ENCODE measurements at regions not wholly inside any gene's neighbourhood (a gene's known extent, or its start where the extent isn't known, plus 50 kb on each side); places are given as distances from the start of the nearest gene placed in this dataset.

- no peak for TF ChIP-seq ZBED4 (CRISPR knock-in tag; IDR thresholded peaks at IDR 0.05; ENCODE audit: borderline replicate concordance)
- no peak for TF ChIP-seq IRX3 (CRISPR knock-in tag; IDR thresholded peaks at IDR 0.05; ENCODE audit: borderline replicate concordance, low read depth)
- TF ChIP-seq ZNF33A (CRISPR knock-in tag; IDR thresholded peaks at IDR 0.05; ENCODE audit: borderline replicate concordance) = no peak
- TF ChIP-seq ZNF883 (CRISPR knock-in tag; IDR thresholded peaks at IDR 0.05; ENCODE audit: not compliant biosample characterization) = no peak
- TF ChIP-seq EP300 (IDR thresholded peaks at IDR 0.05; ENCODE audit: low read depth in 2 of 2, low read length in 2 of 2) = peak in 1 of 2 experiments; percentile 72; a peak in 1 of 4 replicates
- no peak for TF ChIP-seq EP300 (CRISPR knock-in tag; IDR thresholded peaks at IDR 0.05; ENCODE audit: borderline replicate concordance)
- no peak for TF ChIP-seq ZNF460 (CRISPR knock-in tag; IDR thresholded peaks at IDR 0.05; ENCODE audit: borderline replicate concordance)
- TF ChIP-seq DNMT1 (CRISPR knock-in tag; IDR thresholded peaks at IDR 0.05) = no peak
- no peak for TF ChIP-seq RBM22 (optimal IDR thresholded peaks at IDR 0.05; ENCODE audit: low read length)
- peak; percentile 47; the same call in 1 of the 2 replicates for TF ChIP-seq PPARG (CRISPR knock-in tag; conservative IDR thresholded peaks at IDR 0.05)
- no peak for TF ChIP-seq ZNF431 (CRISPR knock-in tag; IDR thresholded peaks at IDR 0.05; ENCODE audit: borderline replicate concordance, low read depth)
- TF ChIP-seq ZBTB10 (CRISPR knock-in tag; IDR thresholded peaks at IDR 0.05; ENCODE audit: borderline replicate concordance) = no peak
- TF ChIP-seq ZNF615 (CRISPR knock-in tag; IDR thresholded peaks at IDR 0.05; ENCODE audit: borderline replicate concordance) = no peak
- TF ChIP-seq CREM (IDR thresholded peaks at IDR 0.05) = peak; percentile 38; the same call in 1 of the 2 replicates
- TF ChIP-seq CREM (CRISPR knock-in tag; IDR thresholded peaks at IDR 0.05) = no peak
- peak; percentile 92 for TF ChIP-seq RARA (CRISPR knock-in tag; IDR thresholded peaks at IDR 0.05)
- TF ChIP-seq ELF4 (CRISPR knock-in tag; IDR thresholded peaks at IDR 0.05; ENCODE audit: borderline replicate concordance) = no peak
- no peak for TF ChIP-seq MTF1 (CRISPR knock-in tag; IDR thresholded peaks at IDR 0.05)
- no peak for TF ChIP-seq HMGXB4 (CRISPR knock-in tag; IDR thresholded peaks at IDR 0.05; ENCODE audit: borderline replicate concordance in 1 of 2, low read depth in 1 of 2)
- TF ChIP-seq IRF2 (CRISPR knock-in tag; IDR thresholded peaks at IDR 0.05) = peak; percentile 40; the same call in 1 of the 2 replicates
- no peak for TF ChIP-seq GLI4 (CRISPR knock-in tag; IDR thresholded peaks at IDR 0.05; ENCODE audit: borderline replicate concordance)
- no peak for TF ChIP-seq SPEN (CRISPR knock-in tag; IDR thresholded peaks at IDR 0.05; ENCODE audit: low read depth)
These were observed 181.5 kb downstream of the TTC6 start (continued) for GRCh38 chr14:37776791-37777499.
